Midbrain (tissue), 1 donor: ENCODE measurements at regions not wholly inside any gene's neighbourhood (a gene's known extent, or its start where the extent isn't known, plus 50 kb on each side); places are given as distances from the start of the nearest gene placed in this dataset.

Experiments
- DNase-seq: peaks from one replicate; lab custom pipeline; 2025; lab: John Stamatoyannopoulos, UW

DNA sequence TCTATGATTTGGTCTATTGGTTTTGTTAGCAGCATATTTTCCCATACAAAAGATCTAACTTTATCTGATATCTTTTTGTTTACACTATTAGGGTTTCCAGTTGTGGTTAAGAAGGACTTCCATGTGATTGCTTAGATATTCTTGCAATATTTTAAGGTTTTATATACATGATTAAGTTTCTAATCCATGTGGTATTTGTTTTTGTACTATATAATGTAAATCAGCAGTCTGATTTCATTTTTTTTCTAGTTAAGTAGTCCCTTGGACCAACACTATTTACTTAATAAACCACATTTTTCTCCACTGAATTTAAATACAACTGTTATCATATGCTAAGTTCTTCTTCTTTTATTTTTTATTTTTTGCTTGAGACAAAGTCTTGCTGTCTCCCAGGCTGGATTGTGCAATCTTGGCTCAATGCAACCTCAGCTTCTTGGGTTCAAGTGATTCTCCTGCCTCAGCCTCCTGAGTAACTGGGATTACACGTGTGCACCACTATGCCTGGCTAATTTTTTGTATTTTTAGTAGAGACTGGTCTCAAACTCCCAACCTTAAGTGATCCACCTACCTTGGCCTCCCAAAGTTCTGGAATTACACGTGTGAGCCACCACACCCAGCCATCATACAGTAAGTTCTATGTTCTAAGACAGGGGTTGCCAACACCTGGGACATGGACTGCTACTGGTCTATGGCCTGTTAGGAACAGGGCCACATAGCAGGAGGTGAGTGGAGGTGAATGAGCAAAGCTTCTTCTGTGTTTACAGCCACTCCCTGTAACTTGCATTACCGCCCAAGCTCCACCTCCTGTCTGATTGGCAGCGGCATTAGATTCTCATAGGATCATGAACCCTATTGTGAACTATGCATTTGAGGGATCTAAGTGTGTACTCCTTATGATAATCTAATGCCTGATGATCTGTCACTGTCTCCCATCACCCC is 58.5 kb upstream of the RAB27B start:
- DNase-seq = no peak

DNA sequence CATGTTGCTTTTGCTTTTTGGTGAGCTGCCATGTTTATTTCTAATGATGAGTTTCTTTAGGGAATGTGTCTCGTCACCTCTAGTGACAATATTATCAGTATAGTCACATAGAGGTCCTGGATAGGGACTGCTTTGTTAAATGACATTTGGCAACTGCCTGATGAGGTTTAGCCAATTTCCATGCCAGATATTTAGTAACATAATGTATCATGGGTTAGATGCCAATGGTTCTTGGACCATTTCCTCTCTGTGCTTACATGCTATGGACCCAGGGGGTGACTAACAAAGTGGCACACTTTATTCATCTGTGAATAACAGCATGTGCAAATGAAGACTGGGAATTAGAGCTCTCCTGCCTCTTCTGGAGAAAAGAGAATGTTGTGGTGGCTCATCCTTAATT is 56.2 kb upstream of the RAB27B start:
- DNase-seq = no peak

DNA sequence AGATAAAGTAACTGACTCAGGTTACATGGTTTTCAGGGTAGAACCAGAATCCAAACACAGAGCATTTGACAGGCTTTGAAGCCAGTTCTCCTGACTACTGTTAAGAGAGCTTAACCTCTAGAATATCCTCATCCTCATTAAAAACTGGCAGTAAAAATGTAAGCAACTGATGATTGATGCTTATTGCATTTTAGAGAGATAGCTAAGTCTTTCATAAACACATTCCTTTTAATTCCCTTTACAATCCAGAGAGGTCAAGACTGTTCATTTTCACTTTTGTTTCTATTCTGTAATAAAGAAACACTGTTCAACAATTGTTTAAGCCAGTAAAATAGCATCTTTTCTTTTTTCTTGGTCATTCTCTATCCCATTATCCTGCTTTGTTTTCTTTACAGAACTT is 53.9 kb upstream of the RAB27B start:
- DNase-seq = no peak

DNA sequence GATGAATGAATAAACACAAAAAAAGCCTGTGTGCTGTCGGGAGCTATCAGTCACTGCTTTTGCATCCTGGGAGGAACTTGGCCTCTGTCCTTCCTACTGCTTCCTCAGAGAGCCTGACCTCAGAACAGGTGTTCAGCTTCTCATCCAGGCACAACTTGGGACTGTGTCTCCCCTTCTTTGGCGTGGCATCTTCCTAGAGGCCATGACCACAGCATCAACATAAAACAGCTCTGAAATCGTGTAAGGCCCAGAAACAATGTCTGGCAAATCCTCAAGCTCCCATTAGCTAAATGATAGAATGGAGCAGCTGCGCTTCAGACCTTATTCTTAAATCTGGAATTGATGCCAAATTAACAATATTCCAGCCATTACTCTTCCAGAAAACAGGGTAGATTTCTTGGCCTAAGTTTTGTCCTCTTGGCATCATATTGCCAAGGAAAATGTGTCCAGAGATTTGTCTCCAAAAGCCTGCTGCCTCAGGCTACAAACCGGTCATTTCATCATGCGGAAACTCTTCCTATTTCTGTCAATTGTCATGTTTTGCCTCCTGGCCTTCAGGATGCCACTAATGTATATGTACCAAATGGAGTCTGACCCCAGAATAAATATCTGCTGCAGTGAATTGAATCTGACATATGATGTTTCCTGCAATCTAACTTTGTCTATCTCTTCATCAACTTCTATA is 53.2 kb upstream of the RAB27B start:
- no peak for DNase-seq

DNA sequence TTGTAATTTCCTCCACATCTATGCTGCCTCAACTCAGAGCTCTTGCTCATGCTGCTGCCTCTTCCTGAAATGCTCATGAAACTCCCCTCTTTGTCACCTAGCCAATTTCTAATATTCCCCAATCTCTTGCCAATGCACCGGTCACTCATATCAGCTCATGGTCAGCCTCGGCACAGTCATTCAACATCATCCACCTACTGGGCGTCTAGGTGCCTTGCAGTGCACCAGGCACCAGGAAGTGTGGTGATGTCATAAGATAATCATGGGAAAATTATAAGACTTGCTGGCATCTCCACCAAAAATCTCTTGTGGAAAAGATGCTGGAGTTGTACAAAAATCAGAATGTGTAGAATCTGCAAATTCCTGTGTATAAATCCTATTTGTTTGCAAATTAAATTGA is 52.6 kb upstream of the RAB27B start:
- no peak for DNase-seq

DNA sequence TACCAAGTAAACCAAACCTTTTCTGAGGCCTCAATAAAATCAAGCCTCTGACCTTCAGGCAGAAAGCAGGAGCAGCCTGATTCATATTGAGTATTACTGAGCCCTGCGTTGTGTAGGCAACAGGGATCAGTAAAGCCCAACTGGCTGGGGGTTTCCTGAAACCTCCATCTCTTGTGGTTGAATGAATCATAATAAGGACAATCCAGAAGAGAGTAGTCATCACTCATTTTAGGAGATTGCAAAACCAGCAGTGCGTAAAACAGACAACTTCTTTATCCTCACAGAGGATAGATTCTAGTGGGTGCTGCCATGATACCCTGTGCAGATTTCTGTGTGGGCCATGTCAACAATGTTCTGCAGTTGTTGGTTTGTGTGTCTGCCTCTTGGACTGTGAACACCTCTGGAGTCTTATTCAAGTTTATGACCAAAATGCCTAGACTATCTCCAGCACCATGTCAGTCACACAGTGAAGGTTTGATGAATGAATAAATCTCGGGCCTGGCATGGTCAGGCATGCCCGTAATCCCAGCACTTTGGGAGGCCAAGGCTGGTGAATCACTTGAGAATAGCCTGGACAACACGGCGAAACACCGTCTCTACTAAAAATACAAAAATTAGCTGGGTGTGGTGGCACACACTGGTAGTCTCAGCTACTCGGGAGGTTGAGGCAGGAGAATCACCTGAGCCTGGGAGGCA is 51.8 kb upstream of the RAB27B start:
- no peak for DNase-seq

DNA sequence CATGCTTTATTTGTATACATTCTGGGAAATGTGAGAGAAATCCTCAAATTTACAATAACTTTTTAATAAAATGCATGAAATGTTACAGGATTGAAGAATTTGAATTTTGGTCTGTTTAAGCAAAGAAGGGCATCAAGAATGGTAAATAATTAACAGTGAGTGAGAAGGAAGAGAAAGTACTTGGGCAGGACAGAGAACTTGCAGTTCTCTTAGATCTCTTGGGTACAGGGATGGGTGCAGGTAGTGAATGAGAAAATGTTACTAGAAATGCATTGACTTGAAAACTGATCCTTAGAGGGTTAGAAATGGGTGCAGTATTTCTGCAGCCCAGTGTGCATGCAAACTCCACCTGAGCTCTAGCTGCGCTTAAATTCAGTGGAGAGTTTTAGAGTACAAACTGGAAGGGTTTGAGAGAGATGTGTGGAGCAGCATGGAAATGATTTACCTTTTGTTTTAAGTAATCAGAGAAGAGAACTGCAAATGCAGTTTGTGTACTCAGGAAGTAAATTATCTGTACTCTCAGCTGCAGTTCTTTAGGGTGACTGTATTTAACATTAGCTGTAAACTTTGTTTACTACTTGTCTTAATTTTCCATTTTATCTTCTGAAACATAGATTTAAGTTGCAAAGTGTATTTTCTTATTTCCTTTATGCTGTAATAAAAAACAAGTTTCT is 51.0 kb upstream of the RAB27B start:
- DNase-seq = no peak

DNA sequence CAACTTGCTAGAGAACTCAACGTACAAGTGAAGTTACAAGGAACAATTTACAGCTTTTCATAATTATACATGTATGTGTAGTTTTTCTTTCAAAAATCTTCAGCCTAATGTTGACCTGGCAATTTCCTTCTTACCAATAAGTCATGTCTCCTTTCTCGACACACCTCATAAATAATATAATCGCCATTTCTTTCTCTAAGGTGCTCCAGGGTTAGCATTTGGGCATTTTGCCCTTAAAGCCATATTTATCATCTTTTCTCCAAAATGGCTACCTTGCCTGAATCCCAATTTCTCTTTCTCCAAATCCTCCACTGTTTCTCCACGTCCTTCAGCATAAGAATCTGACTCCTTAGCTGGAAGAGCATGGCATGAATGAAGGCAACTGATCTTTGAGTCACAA is 50.3 kb upstream of the RAB27B start:
- no peak for DNase-seq
